ENCODE measurements at regions not wholly inside any gene's neighbourhood (a gene's known extent, or its start where the extent isn't known, plus 50 kb on each side); places are given as distances from the start of the nearest gene placed in this dataset.

- TF ChIP-seq, protein P1, sequence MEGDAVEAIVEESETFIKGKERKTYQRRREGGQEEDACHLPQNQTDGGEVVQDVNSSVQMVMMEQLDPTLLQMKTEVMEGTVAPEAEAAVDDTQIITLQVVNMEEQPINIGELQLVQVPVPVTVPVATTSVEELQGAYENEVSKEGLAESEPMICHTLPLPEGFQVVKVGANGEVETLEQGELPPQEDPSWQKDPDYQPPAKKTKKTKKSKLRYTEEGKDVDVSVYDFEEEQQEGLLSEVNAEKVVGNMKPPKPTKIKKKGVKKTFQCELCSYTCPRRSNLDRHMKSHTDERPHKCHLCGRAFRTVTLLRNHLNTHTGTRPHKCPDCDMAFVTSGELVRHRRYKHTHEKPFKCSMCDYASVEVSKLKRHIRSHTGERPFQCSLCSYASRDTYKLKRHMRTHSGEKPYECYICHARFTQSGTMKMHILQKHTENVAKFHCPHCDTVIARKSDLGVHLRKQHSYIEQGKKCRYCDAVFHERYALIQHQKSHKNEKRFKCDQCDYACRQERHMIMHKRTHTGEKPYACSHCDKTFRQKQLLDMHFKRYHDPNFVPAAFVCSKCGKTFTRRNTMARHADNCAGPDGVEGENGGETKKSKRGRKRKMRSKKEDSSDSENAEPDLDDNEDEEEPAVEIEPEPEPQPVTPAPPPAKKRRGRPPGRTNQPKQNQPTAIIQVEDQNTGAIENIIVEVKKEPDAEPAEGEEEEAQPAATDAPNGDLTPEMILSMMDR (IDR thresholded peaks at IDR 0.05) = no peak
- Histone ChIP-seq H3K4me3 (no peak overlapping the region), H3K27ac (no peak overlapping the region), H3K9me3 (no peaks in the 10 kb centered on the region), H3K36me3 (no peaks in the 10 kb centered on the region), H3K27me3 (replicated peaks; ENCODE audit: insufficient read depth) (no peaks in the 10 kb centered on the region), H3K4me1 (ENCODE audit: control insufficient read depth in 1 of 2, low read depth in 2 of 2) (no peaks in the 10 kb centered on the region)
- ATAC-seq (ENCODE audit: insufficient number of reproducible peaks, low FRiP score, low read depth) = no peak
- DNase-seq (ENCODE audit: low spot score) = no peak
These were observed 365.2 kb upstream of the MPDZ start for GRCh38 chr9:13644675-13645074.

- DNase-seq (ENCODE audit: low spot score) (no peak), ATAC-seq (ENCODE audit: insufficient number of reproducible peaks, low FRiP score, low read depth) (no peak)
- no peak overlapping the region for H3K4me3 ChIP-seq
- no peaks in the 10 kb centered on the region for H3K27me3 ChIP-seq (replicated peaks; ENCODE audit: insufficient read depth)
- H3K27ac ChIP-seq = no peak overlapping the region
- H3K4me1 ChIP-seq (ENCODE audit: control insufficient read depth in 1 of 2, low read depth in 2 of 2) = no peaks in the 10 kb centered on the region
- H3K36me3 ChIP-seq = no peaks in the 10 kb centered on the region
- H3K9me3 ChIP-seq = no peaks in the 10 kb centered on the region
- TF ChIP-seq, protein P1 (IDR thresholded peaks at IDR 0.05) = no peak
These were observed 363.2 kb upstream of the MPDZ start for GRCh38 chr9:13642646-13643045.

DNA sequence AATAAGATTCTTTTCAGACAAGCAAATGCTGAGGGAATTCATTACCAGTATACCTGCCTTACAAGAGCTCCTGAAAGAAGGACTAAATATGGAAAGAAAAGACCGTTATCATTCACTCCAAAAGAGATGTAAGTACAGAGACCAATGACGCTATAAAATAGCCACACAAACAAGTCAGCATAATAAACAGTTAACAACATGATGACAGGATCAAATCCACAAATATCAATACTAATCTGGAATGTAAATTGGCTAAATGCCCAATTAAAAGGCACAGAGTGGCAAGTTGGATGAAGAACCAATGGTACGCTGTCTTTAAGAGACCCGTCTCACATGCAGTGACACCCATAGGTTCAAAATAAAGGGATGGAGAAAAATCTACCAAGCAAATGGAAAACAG lies 349.6 kb upstream of the MPDZ start:
- TF ChIP-seq, protein P1 (IDR thresholded peaks at IDR 0.05) = no peak
- Histone ChIP-seq H3K9me3 (no peaks in the 10 kb centered on the region), H3K36me3 (no peaks in the 10 kb centered on the region), H3K27me3 (replicated peaks; ENCODE audit: insufficient read depth) (no peaks in the 10 kb centered on the region), H3K4me1 (ENCODE audit: control insufficient read depth in 1 of 2, low read depth in 2 of 2) (no peaks in the 10 kb centered on the region), H3K4me3 (no peak overlapping the region), H3K27ac (no peak overlapping the region)
- ATAC-seq (ENCODE audit: insufficient number of reproducible peaks, low FRiP score, low read depth) (no peak), DNase-seq (ENCODE audit: low spot score) (no peak)

DNA sequence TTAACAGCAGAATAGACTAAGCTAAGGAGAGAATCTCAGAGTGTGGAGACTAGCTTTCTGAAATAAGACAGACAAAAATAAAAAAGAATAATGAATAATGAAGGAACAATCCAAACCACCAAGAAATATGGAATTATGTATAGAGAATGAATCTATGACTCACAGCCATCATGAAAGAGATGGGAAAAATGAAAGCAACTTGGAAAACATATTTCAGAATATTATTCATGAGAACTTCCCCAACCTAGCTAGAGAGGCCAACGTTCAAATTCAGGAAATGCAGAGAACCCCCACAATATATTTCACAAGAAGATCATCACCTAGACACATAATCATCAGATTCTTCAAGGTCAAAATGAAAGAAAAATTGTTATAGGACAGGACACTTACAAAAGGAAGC lies 349.0 kb upstream of the MPDZ start:
- ATAC-seq (ENCODE audit: insufficient number of reproducible peaks, low FRiP score, low read depth) (no peak), DNase-seq (ENCODE audit: low spot score) (no peak)
- Histone ChIP-seq H3K4me1 (ENCODE audit: control insufficient read depth in 1 of 2, low read depth in 2 of 2) (no peaks in the 10 kb centered on the region), H3K36me3 (no peaks in the 10 kb centered on the region), H3K27ac (no peak overlapping the region), H3K9me3 (no peaks in the 10 kb centered on the region), H3K4me3 (no peak overlapping the region), H3K27me3 (replicated peaks; ENCODE audit: insufficient read depth) (no peaks in the 10 kb centered on the region)
- TF ChIP-seq, protein P1 (IDR thresholded peaks at IDR 0.05) = no peak

DNA sequence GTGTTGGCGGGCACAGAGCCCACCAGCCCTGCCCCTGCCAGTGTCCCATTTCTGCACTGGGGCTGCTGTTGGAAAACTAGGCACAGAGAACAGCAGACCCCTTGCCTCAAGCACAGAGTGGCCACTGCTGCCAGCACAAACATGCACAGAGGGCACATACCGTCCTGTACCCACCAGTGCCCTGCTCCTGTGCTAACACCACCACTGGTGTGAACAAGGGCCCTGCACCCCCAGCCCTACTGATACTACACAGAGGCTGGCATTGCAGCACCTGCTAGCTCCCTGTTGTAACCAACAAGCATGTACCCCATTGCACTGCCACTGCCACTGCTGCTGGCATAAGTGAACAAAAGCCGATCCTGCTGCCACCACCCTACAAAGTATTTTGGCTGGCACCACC lies 348.0 kb upstream of the MPDZ start:
- no peak for ATAC-seq (ENCODE audit: insufficient number of reproducible peaks, low FRiP score, low read depth)
- H3K27me3 ChIP-seq (replicated peaks; ENCODE audit: insufficient read depth) = no peaks in the 10 kb centered on the region
- TF ChIP-seq, protein P1 (IDR thresholded peaks at IDR 0.05) = no peak
- H3K9me3 ChIP-seq = no peaks in the 10 kb centered on the region
- no peak for DNase-seq (ENCODE audit: low spot score)
- no peak overlapping the region for H3K4me3 ChIP-seq
- H3K27ac ChIP-seq = no peak overlapping the region
- no peaks in the 10 kb centered on the region for H3K4me1 ChIP-seq (ENCODE audit: control insufficient read depth in 1 of 2, low read depth in 2 of 2)
- no peaks in the 10 kb centered on the region for H3K36me3 ChIP-seq

Data from thoracic aorta (tissue), 2 donors.